ENCODE measurements at regions not wholly inside any gene's neighbourhood (a gene's known extent, or its start where the extent isn't known, plus 50 kb on each side); places are given as distances from the start of the nearest gene placed in this dataset.

GRCh38 chr1:200240656-200241055 is 169.2 kb downstream of the ZNF281 start:
- TF ChIP-seq ZBTB7B (CRISPR knock-in tag; IDR thresholded peaks at IDR 0.05) (no peak), CHD2 (IDR thresholded peaks at IDR 0.05; ENCODE audit: low read depth, low read length) (no peak), GZF1 (CRISPR knock-in tag; IDR thresholded peaks at IDR 0.05) (no peak), SMAD3 (CRISPR knock-in tag; IDR thresholded peaks at IDR 0.05) (no peak), HDAC2 (CRISPR knock-in tag; IDR thresholded peaks at IDR 0.05) (no peak), POLR2A (IDR thresholded peaks at IDR 0.05; ENCODE audit: insufficient read depth in 1 of 2, low read depth in 2 of 2, low read length in 2 of 2) (no peak), ZNF687 (CRISPR knock-in tag; IDR thresholded peaks at IDR 0.05) (no peak), USF2 (IDR thresholded peaks at IDR 0.05; ENCODE audit: low read depth, low read length) (no peak), USF2 (CRISPR knock-in tag; IDR thresholded peaks at IDR 0.05; ENCODE audit: borderline replicate concordance) (no peak), MED13 (CRISPR knock-in tag; IDR thresholded peaks at IDR 0.05) (no peak), CTCF (CRISPR knock-in tag; IDR thresholded peaks at IDR 0.05) (no peak), MED1 (CRISPR knock-in tag; IDR thresholded peaks at IDR 0.05) (no peak), RAD21 (CRISPR knock-in tag; IDR thresholded peaks at IDR 0.05) (no peak), MAFK (conservative IDR thresholded peaks at IDR 0.05 in 1 of 2, IDR thresholded peaks at IDR 0.05 in 1 of 2; ENCODE audit: low read length in 2 of 2) (no peak)

Data from HepG2 (cell line).